GM21528 (cell line): ENCODE measurements at regions not wholly inside any gene's neighbourhood (a gene's known extent, or its start where the extent isn't known, plus 50 kb on each side); places are given as distances from the start of the nearest gene placed in this dataset.
"Not testable (repeated sequence)": the region's sequence is repeated elsewhere in the genome, so short reads cannot be mapped to it uniquely, and the experiment has no call there.

Experiments
- ATAC-seq: cut with Tn5 transposase; IDR thresholded peaks from one replicate; pipeline ENCODE4 v1.9.1; 2021; ENCODE audit warnings: mild to moderate bottlenecking, moderate library complexity; ENCODE audit not compliant: unreplicated experiment, low FRiP score

DNA sequence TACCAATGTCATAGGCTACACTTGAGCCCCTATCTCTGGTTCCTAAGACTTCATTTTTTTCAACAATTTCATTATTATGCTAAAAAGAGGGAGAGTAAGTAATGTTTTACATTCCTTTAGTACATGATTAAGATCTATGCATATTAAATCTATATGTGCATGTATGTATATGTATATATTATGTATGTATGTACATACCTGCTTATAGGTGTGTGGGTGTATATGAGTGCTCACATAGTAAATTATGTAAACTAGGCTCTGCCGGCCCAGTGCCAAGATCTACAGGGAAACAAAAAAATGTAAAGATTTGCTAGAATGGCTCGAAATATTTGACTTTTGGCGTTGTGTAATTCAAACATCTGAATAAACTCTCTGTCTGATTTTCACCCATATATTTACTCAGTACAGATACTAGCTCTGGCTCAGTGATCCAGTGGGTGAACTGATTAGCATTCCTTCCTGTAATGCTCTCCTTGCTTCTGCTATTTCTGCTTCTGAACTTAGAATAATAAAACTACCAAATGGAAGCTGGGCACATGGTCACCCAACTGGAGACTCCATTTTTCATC, 113.1 kb upstream of the FGGY start:
- ATAC-seq, result no peak

DNA sequence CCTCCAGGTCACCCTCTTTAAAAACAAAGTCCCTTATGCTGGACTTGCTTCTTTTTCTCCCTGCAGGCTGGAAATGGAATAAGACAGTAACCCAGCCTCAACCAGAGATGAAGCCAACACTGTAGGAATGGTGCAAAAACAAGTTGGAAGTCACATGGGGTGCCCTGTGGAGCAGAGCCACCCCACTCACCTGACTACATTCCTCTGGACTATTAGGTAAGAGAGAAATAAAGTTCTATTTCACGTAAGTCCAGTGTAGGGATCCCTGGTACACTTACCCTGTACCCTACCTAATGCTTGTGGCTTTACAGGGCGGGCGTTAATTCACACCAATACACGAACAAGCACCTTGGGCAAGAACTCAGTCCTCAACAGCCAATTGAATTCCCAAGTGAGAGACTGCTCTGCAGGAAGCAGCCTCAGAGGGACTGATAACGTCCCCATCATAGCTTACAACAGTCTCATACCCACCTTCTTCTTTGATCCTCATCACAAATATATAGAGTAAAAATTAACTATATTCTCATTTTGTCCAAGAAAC, 112.5 kb upstream of the FGGY start:
- no peak for ATAC-seq

DNA sequence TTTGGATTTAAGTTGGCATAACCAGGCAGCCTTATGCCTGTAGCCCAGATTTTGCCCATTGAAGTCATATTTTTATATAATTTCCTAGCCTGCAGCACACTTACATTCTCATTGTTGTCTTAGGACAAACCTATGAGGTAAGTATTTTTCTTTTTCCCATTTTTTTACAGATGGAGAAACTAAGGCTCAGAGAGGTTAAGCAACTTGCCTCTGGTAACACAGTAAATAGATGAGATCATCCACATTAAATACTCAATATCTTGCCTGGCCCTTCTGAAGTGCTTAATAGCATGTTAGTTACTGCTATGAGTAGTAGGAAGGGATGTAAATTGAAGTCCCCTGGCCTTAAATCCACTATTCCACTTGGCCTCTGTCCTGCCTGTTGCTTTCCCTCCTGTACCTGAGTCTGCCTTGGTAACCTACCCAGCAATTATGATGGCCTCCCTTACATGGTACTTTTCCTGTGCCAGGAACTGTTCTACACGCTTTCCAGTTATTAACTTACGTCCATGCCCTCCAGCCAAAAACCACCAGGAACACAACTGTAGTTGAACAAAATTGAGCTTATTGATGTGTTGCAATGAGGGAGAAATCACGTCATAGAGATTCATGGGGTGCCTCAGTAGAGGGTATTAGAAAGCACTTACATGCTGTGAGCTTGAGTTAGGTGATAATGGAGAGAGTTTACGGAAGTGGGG, 111.6 kb upstream of the FGGY start:
- ATAC-seq, result no peak

DNA sequence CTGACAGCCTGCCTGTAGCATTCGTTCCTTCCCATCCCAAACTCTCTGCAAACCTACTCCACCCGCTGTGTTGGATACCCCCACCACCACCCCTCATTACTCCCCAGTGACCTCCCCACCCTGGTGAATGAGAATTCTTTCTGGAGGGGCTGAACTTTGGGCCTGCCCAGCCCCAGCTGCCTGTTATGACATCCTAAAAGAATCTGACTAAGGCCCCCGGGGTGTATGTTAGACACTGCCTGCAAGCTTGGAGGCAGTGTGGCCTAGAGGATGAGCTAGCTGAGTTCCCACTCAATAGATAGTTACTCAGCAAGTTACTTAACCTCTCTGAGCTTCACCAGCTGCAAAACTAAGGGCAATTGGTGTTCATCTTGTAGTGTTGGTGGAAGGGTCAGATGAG, 110.2 kb upstream of the FGGY start:
- no peak for ATAC-seq

DNA sequence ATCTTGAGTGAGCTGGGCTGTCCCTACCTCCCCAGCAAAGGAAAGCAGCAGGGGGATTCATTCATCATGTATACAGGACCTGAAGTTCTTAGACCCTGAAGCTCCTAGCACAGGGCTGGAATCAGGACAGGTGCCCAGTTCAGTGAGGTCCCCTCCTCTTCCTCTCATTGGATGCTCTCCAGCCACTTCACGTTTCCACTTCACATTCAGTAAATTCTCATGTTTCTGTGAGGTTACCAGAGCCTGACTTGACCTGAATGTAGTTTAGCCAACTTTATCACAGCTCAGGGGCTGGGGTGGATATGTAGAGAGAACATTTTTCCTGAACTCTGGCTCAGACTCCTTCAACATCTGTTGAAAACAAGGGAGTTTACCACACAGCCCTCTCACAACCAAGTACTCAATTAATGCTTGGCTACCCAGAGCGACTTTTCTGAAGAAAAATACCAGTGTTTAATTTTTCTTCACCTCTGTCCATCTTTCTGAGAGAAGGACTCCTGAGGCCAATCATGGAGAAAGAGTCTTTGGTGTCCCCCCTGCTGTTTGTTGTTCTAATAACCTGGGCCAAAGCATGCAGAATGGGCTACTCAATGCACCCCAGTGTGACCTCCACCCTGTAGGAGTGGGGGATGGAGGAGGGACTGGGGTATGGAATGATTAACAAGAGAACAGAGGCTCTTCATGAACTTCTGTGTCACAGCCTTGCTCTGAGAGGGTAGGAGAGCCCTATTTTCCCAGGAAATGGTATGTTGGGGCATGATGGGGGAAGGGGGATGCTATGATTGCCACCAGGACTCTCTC, 108.3 kb upstream of the FGGY start:
- no peak for ATAC-seq

DNA sequence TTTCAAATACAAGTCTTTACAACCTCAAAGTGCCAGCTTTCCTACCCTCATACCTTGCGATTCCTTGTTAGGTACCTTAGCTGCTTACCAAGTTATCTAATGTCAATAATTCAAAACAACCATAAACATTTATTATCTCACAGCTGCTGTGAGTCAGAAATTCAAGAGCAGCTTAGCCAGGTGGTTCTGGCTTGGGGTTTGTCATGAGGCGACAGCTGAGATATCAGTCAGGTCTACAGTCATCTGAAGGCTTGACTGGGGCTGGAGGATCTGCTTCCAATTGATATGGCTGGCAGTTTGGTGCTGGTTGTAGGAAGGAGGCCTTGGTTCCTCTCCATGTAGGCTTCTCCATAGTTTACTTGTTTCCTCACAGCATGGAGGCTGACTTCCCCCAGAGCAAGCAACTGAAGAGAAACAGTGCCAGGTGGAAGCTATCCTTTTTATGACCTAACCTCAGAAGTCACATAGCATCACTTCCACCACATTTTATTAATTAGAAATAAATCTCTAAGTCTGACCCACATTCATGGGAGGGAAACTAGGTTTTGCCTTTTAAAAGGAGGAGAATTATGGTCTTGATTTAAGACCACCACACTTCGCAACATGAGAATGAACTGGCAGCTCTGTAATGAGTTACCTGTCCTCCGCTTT, 103.3 kb upstream of the FGGY start:
- ATAC-seq, result no peak

DNA sequence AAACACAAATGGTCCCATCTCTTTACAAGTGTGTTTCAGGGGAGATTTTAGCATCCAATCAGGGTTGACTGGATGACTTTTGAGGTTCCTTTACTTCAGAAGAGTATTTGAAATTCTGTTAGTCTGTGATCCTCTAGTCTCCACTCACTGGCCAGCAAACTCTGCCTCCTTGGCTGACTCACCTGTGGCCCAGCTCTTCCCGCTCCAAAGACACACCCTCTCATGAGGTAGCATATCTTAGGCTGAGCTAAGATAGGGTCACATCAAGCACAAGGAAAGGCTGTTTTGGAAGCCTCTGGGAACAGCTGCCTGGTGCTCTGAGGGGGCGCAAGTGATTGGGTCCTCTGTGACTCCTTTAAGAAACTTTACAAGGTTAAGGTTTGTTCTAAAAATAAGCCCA, 102.3 kb upstream of the FGGY start:
- ATAC-seq, result no peak

DNA sequence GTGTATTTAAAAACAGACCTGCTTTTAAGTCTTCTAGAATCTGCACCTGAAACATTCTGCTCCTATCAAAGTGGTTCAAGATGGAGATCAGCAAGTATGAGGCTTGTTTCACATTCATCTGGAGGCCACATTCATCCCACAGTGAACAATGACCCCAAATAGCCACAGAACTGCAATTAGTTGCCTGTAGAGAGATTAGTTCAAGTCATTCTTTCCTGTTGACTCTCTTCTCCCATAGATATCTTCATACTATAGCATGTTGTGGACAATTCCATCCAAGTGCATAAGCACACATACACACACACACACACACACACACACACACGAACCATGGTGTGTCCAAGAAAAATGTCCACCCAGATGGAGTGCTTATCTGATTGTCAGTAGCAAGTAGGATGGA, 101.7 kb upstream of the FGGY start:
- no peak for ATAC-seq

DNA sequence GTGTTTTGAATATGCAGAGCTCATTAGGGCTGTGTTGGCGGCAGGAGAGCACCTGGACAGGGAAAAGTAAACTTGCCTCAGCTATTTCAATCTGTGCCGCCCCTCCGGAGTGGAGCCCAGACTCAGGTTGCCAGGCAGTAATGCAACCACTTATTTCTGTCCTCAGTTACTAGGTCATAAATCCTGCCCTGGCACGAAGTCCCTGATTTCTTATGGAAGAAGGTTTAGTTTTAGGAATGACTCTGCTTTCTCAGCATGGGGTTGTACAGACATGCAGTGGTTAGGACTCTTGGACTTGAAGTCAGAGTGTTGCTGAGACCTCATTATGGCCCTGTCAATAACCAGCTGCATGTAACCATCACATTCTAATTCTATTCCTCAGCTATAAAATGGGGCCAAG, 98.3 kb upstream of the FGGY start:
- no peak for ATAC-seq

DNA sequence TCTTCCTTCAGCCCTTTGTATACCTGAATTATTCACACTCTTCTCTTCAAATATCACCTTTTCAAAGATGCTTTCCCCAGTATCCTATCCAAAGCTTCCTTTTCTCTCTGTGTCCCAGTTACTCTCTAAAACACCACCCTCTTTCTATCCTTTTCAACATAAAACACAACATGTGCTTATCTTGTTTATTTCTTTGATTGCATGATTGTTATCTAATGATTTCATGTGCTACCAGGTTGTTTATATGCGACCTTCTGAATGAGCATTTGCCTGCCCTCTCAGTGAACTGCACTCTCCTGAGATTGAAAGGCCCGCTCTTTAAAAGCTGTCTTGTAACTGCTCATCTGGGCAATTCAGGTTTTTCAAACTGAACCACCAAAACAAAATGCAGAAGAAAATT, 97.7 kb upstream of the FGGY start:
- ATAC-seq, result no peak

DNA sequence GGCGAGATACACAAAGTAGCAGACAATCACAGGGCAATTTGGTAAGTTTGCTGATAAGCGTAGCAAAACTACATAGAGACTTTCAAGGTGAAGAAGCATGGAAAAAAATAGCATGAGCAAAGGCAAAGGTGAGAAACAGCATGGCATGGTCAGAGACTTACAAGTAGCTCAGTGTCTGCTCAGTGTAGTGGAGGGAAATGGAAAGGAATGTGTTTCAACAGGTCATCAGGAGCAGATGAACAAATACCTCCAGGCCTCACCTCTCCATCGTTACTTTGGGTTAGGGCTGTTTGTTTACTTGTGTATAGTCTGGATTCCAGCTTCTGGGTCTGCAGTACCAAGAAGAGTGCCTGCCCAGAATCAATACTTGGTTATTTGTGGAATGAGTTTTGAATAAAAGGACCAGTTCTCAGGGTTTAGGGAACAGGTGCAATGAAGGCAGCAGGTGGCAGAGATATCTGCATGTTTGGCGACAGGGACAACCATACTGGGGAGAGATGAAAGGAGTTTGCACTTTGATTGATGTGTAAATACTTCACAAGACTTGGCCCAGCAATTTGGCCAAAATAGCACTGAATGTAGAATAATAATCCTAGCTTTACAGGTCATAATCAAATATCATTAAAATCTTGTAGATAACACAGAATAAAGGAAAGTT, 97.0 kb upstream of the FGGY start:
- no peak for ATAC-seq

DNA sequence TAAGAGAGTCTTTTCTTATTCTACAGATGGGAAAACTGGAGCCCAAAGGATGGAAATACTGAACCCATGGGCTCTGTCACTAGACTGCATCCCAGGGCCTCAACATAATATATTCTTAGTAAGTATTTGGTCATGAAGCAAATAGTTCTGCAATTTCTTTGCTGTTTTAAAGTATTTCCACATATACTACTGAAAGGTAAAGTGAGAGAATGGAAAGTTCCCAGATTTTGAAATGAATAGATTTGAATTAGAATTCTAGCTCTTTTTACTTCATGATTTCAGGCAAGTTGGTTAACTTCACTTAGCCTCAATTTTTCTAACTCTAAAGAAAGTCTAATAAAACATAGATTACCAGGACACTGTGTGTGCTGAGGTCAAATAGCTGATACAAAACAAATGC, 95.6 kb upstream of the FGGY start:
- no peak for ATAC-seq

DNA sequence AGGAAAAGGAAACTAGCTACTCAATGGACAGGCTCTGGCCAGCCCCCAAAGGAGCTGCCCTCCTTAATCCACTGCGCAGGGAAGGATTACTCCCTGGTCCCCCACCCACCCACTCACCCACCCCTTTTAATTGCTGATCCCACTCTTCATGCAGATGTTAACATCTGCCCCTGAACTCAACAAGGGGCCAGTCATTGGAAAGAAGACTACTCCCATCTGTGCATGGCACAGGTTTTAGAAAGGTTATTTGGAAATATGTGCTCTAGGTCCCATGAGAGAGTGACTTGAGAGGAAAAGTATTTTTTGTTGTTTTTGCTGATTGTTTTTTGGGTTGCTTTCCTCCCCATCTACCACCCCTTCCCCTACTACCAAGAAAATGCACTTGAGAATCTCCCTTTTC, 94.4 kb upstream of the FGGY start:
- no peak for ATAC-seq

DNA sequence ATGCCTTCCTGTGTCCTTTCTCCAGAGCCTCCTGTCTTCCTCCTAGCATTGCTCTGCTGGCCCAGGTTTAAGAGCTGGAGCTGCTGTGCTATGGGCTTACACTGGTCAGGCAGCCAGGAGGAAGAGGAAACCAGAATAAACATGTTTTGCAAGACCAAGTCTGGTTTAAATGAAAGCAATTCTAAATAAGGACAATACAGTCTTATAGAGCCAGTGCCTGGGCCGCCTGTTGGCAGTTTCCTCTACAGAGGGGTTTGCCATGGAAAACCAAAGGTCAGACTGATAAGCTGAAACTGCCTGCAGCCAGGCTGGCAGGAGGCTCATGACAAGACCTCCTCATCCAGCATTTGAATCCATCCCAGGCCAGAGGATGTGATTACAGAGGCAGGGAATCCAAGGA, 92.9 kb upstream of the FGGY start:
- no peak for ATAC-seq

DNA sequence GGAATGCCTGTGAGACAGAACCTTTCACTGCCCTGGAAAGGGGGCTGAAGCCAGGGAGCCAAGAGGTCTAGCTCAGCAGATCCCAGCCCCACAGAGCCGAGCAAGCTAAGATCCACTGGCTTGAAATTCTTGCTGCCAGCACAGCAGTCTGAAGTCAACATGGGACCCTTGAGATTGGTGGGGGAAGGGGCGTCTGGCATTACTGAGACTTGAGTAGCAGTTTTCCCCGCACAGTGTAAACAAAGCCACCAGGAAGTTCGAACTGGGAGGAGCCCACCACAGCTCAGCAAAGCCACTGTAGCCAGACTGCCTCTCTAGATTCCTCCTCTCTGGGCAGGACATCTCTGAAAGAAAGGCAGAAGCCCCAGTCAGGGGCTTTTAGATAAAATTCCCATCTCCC, 90.3 kb upstream of the FGGY start:
- ATAC-seq, result not testable (repeated sequence)

DNA sequence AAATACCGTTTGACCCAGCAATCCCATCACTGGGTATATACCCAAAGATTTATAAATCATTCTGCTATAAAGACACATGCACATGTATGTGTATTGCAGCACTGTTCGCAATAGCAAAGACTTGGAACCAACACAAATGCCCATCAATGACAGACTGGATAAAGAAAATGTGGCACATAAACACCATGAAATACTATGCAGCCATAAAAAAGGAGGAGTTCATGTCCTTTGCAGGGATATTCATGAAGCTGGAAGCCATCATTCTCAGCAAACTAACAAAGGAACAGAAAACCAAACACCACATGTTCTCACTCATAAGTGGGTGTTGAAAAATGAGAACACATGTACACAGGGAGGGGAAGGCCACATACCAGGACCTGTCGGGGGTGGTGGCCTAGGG, 86.5 kb upstream of the FGGY start:
- not testable (repeated sequence) for ATAC-seq

DNA sequence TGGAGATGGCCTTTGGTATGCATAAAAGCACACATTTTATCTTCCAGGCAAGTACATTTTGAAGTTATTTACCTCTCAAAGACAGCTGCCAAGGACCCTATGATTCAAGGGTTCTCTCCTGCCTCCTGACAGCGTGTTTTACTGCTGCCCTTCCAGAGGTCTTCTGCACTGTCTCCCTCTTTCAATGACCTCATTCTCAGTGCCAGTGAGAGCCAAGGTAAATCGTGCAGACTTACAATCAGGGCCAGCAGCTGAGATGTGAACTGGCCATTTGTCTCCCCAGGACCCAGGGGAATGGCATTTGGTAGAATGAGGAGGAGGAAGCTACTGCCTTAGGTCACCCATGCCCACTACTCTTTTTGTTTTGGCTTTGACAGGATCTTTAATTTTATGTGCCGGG, 84.2 kb upstream of the FGGY start:
- ATAC-seq, result no peak

DNA sequence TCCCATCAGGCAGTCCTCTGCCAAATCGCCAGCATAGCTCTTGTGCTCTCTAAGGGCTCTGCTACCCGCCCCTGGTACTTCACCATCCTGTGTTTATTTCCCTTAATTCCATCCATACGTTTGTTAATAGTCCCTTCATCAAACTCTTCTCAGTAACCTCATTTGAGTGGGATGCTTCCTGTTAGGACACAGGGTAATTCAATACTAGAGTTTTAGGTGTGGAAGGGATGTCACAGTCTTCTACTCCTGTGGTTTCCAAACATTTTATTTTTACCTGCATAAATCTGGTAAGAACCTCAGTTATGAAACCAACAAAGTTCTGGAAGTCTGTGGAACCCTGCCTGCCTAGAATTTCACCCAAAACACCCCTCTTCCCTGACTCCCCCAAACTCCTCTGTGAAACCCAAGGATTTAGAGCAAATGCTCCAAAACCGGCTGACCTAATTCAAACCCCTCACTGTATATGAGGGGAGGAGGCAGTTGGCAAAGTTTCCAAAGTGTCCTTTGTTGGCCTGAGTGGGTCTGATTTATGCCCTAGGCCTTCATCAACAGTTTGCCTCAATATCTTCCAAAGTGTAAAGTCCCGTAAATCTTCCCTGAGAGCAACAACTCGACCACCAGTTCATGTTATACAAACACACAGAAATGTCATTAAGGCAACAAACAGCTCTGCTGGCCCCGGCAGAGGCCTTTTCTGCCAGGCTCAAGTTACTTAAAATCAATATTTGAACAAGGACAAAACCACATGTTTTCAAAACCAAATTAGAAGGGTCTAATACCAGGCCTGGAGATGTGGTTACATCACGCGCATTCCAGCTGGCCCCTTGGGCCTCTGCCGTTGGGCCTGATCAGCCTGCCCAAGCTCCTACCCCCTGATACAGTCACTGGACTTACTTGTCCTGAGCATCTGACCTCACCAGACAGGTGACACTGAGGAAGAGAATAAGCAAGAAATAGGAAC, 82.4 kb upstream of the FGGY start:
- no peak for ATAC-seq

DNA sequence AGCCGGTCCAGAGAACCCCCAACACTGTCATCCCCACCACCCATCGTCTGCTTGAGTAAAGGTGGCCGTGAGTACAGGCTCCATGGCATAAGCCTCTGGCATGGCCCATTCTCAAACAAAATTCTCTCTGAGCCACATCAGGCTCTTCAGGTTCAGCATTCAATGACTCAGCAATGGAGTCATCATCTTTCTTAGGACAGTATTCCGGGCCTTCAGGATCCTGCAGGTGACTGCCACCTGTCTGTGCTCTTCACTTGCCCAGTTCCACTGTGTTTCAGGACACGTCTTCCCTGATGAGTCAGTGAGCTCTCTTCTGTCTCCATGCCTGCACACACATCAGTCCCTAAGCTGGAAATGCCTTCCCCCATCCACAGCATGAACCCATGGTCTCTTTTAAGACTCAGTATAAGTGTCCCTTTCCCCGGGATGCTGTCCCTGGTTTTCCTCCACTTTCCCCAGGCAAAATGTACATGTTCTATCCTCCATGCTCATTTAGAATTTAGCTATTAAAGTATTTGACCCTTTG, 81.1 kb upstream of the FGGY start:
- no peak for ATAC-seq
